MCF 10A (cell line): ENCODE measurements at regions not wholly inside any gene's neighbourhood (a gene's known extent, or its start where the extent isn't known, plus 50 kb on each side); places are given as distances from the start of the nearest gene placed in this dataset.

Experiments
- BruUV-seq: library from RNA; stranded (reverse); fragments of 400-500 nt; replicated peaks from 2 replicates; lab custom pipeline; 2021; lab: Mats Ljungman, UMichigan
- CTCF ChIA-PET: fragments of 300-600 bp; sonication (Branson Sonifier 250); formaldehyde crosslinking; extraction: SDS; loops from one replicate; lab custom pipeline; 2021; ENCODE audit warnings: antibody characterized with exemption, inconsistent platforms; lab: Yijun Ruan, JAX
- POLR2A ChIA-PET: fragments of 300-600, 350-650 bp; sonication (Branson Sonifier 250); formaldehyde crosslinking; extraction: SDS; loops from one replicate; lab custom pipeline; 2020; ENCODE audit warnings: antibody characterized with exemption, inconsistent platforms; lab: Yijun Ruan, JAX
- DNase-seq: peaks from one replicate; pipeline ENCODE4 v3.0.0-alpha.2; 2018; ENCODE audit not compliant: unreplicated experiment
- H3K27ac Mint-ChIP-seq: one replicate; pipeline ENCODE4 v1.8.0; 2022; ENCODE audit warnings: mild to moderate bottlenecking, low read depth, mixed read lengths; ENCODE audit not compliant: unreplicated experiment
- H3K27me3 Mint-ChIP-seq: one replicate; pipeline ENCODE4 v1.8.0; 2022; ENCODE audit warnings: mixed read lengths; ENCODE audit not compliant: insufficient read depth, unreplicated experiment
- H3K36me3 Mint-ChIP-seq: one replicate; pipeline ENCODE4 v1.8.0; 2022; ENCODE audit warnings: mild to moderate bottlenecking, moderate library complexity, mixed read lengths; ENCODE audit not compliant: insufficient read depth, unreplicated experiment
- H3K4me1 Mint-ChIP-seq: one replicate; pipeline ENCODE4 v1.8.0; 2022; ENCODE audit warnings: mixed read lengths; ENCODE audit not compliant: insufficient read depth, unreplicated experiment
- H3K4me3 Mint-ChIP-seq: one replicate; pipeline ENCODE4 v1.8.0; 2022; ENCODE audit warnings: mild to moderate bottlenecking, moderate library complexity, mixed read lengths; ENCODE audit not compliant: unreplicated experiment
- H3K9me3 Mint-ChIP-seq: one replicate; pipeline ENCODE4 v1.8.0; 2022; ENCODE audit warnings: mixed read lengths; ENCODE audit not compliant: unreplicated experiment
- intact Hi-C: fragments of 100-400 bp; cut with micrococcal nuclease; formaldehyde crosslinking; loops from 2 replicates; pipeline ENCODE4 v1.14.1; 2022
- TF ChIP-seq, protein P1 (sequence below): fragments of 200-600 bp; IDR thresholded peaks from one replicate; pipeline ENCODE4 v1.8.0; 2022; ENCODE audit warnings: antibody characterized with exemption, mild to moderate bottlenecking; ENCODE audit not compliant: unreplicated experiment

GRCh38 chr7:109282726-109283125, 713.1 kb downstream of the DNAJB9 start:
- Mint-ChIP-seq H3K27ac (no peak overlapping the region), H3K4me1 (no peaks in the 10 kb centered on the region)

GRCh38 chr7:109284943-109285342, 715.3 kb downstream of the DNAJB9 start:
- Mint-ChIP-seq H3K4me1 (no peaks in the 10 kb centered on the region), H3K4me3 (no peak overlapping the region), H3K27me3 (peaks cover 13% of the 10 kb centered on the region), H3K36me3 (no peaks in the 10 kb centered on the region), H3K9me3 (peaks cover 9% of the 10 kb centered on the region), H3K27ac (no peak overlapping the region)
- ChIA-PET POLR2A (no interaction called here), CTCF (no interaction called here)
- no peak for DNase-seq
- intact Hi-C loops = no loop called here
- no TSS peak for BruUV-seq
- TF ChIP-seq, protein P1, sequence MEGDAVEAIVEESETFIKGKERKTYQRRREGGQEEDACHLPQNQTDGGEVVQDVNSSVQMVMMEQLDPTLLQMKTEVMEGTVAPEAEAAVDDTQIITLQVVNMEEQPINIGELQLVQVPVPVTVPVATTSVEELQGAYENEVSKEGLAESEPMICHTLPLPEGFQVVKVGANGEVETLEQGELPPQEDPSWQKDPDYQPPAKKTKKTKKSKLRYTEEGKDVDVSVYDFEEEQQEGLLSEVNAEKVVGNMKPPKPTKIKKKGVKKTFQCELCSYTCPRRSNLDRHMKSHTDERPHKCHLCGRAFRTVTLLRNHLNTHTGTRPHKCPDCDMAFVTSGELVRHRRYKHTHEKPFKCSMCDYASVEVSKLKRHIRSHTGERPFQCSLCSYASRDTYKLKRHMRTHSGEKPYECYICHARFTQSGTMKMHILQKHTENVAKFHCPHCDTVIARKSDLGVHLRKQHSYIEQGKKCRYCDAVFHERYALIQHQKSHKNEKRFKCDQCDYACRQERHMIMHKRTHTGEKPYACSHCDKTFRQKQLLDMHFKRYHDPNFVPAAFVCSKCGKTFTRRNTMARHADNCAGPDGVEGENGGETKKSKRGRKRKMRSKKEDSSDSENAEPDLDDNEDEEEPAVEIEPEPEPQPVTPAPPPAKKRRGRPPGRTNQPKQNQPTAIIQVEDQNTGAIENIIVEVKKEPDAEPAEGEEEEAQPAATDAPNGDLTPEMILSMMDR = no peak

More at GRCh38 chr7:109282726-109283125, 713.1 kb downstream of the DNAJB9 start:
- CTCF ChIA-PET = no interaction called here
- H3K9me3 Mint-ChIP-seq = peaks cover 9% of the 10 kb centered on the region
- no TSS peak for BruUV-seq
- H3K27me3 Mint-ChIP-seq = peaks cover 13% of the 10 kb centered on the region
- H3K36me3 Mint-ChIP-seq = no peaks in the 10 kb centered on the region
- intact Hi-C loops = no loop called here
- TF ChIP-seq, protein P1 = no peak
- POLR2A ChIA-PET = no interaction called here
- no peak overlapping the region for H3K4me3 Mint-ChIP-seq
- DNase-seq = no peak

DNA sequence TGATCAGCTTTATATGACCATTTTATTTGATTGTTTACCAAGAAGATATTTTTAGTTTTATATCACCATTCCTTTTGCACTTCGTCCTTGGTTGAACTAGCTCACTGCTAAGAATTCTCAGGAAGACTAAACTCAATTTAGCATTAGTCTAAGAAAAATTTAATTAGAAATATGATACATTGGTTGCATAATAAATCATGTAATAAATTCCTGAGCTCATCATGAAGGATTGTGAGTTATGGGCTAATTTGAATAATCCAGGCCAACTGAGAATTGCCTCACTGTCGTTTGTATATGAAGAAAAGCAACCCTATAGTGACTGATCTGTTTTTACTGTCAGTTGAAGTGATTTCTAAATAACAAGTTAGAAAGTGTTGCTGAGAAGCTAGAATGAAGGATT, 725.5 kb downstream of the DNAJB9 start:
- Mint-ChIP-seq H3K27me3 (no peaks in the 10 kb centered on the region), H3K4me3 (no peak overlapping the region), H3K4me1 (no peaks in the 10 kb centered on the region), H3K36me3 (no peaks in the 10 kb centered on the region), H3K9me3 (no peaks in the 10 kb centered on the region), H3K27ac (no peak overlapping the region)
- DNase-seq = no peak
- TF ChIP-seq, protein P1 = no peak
- ChIA-PET CTCF (interaction anchor here (0.6 kb wide), 1 partner anchor 34 kb away, joined by 3 read pairs; no protein-coding TSS in a partner anchor), POLR2A (no interaction called here)
- BruUV-seq = no TSS peak
- intact Hi-C loops = no loop called here

DNA sequence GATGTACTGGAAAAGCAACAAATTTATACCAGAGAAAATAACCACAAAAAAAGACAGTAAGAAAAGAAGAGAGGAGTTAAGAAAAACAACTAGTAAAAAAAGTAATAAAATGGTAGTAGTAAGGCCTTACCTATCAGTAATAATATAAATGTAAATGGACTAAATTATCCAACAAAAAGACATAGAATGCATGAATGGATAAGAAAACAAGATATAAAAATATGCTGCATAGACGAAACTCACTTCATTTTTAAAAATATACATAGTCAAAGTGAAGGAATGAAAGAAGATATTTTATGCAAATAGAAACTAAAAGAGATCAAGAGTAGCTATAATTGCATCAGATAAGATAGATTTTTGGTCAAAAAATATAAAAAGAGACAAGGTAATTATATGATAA, 739.1 kb downstream of the DNAJB9 start:
- Mint-ChIP-seq H3K27ac (no peak overlapping the region), H3K4me3 (no peak overlapping the region), H3K4me1 (no peaks in the 10 kb centered on the region), H3K36me3 (no peaks in the 10 kb centered on the region), H3K27me3 (no peaks in the 10 kb centered on the region), H3K9me3 (peaks cover 15% of the 10 kb centered on the region)
- POLR2A ChIA-PET = no interaction called here
- CTCF ChIA-PET = no interaction called here
- no peak for DNase-seq
- intact Hi-C loops = no loop called here
- BruUV-seq = no TSS peak
- TF ChIP-seq, protein P1 = no peak
